GM23338 (cell line): ENCODE measurements at regions not wholly inside any gene's neighbourhood (a gene's known extent, or its start where the extent isn't known, plus 50 kb on each side); places are given as distances from the start of the nearest gene placed in this dataset.

Experiments
- ATAC-seq: fragments of 200-7000 bp; cut with Tn5 transposase; 3 replicates; pipeline ENCODE4 v1.9.1; 2020
- DNase-seq: peaks from one replicate; pipeline ENCODE4 v3.0.0-alpha.2; 2015; ENCODE audit warnings: low spot score
- H2AFZ ChIP-seq: fragments of 200-600 bp; sonication (generic); 2 replicates; pipeline ENCODE4 v1.8.0; 2016; ENCODE audit warnings: antibody characterized with exemption, mild to moderate bottlenecking, moderate library complexity
- H3F3A ChIP-seq: fragments of 200-600 bp; sonication (generic); replicated peaks from 2 replicates; pipeline ENCODE4 v1.8.0; 2017; ENCODE audit warnings: antibody characterized with exemption, mixed run types, low read depth
- H3K27ac ChIP-seq: fragments of 200-600 bp; sonication (generic); 2 replicates; pipeline ENCODE4 v1.6.1; 2016; ENCODE audit warnings: low read depth
- H3K27me3 ChIP-seq: fragments of 200-600 bp; sonication (generic); 2 replicates; pipeline ENCODE4 v1.8.0; 2016; ENCODE audit warnings: mild to moderate bottlenecking, mixed run types, moderate library complexity; ENCODE audit not compliant: insufficient read depth
- H3K36me3 ChIP-seq: fragments of 200-600 bp; sonication (generic); 2 replicates; pipeline ENCODE4 v1.8.0; 2016; ENCODE audit warnings: mild to moderate bottlenecking; ENCODE audit not compliant: insufficient read depth
- H3K4me1 ChIP-seq: fragments of 200-600 bp; sonication (generic); 2 replicates; pipeline ENCODE4 v1.8.0; 2016; ENCODE audit warnings: mild to moderate bottlenecking, moderate library complexity; ENCODE audit not compliant: insufficient read depth
- H3K4me2 ChIP-seq: fragments of 200-600 bp; sonication (generic); 2 replicates; pipeline ENCODE4 v1.7.1; 2017; ENCODE audit warnings: mixed run types
- H3K4me3 ChIP-seq: fragments of 200-600 bp; sonication (generic); 2 replicates; pipeline ENCODE4 v1.6.1; 2016; ENCODE audit warnings: mixed run types
- H3K79me2 ChIP-seq: fragments of 200-600 bp; sonication (generic); replicated peaks from 2 replicates; pipeline ENCODE4 v1.8.0; 2017; ENCODE audit warnings: mild to moderate bottlenecking; ENCODE audit not compliant: insufficient read depth
- H3K9me2 ChIP-seq: fragments of 200-600 bp; sonication (generic); 2 replicates; pipeline ENCODE4 v1.8.0; 2017; ENCODE audit not compliant: insufficient read depth
- H4K20me1 ChIP-seq: fragments of 200-600 bp; sonication (generic); replicated peaks from 2 replicates; pipeline ENCODE4 v1.8.0; 2017; ENCODE audit warnings: mild to moderate bottlenecking; ENCODE audit not compliant: insufficient read depth
- H3K27ac Mint-ChIP-seq: 2 replicates; pipeline ENCODE4 v1.8.0; 2020; ENCODE audit warnings: inconsistent platforms, mild to moderate bottlenecking, moderate library complexity, mixed read lengths
- H3K27me3 Mint-ChIP-seq: 3 replicates; pipeline ENCODE4 v1.8.0; 2022; ENCODE audit warnings: low read depth, mild to moderate bottlenecking, moderate library complexity, mixed read lengths, inconsistent platforms; ENCODE audit not compliant: insufficient read depth, poor library complexity
- H3K36me3 Mint-ChIP-seq: 3 replicates; pipeline ENCODE4 v1.8.0; 2021; ENCODE audit warnings: low read depth, mild to moderate bottlenecking, inconsistent platforms, moderate library complexity, mixed read lengths
- H3K4me1 Mint-ChIP-seq: 3 replicates; pipeline ENCODE4 v1.8.0; 2020; ENCODE audit warnings: mild to moderate bottlenecking, inconsistent platforms, mixed read lengths
- H3K4me3 Mint-ChIP-seq: 3 replicates; pipeline ENCODE4 v1.8.0; 2021; ENCODE audit warnings: moderate library complexity, mild to moderate bottlenecking, inconsistent platforms, mixed read lengths
- H3K9me3 Mint-ChIP-seq: 3 replicates; pipeline ENCODE4 v1.8.0; 2020; ENCODE audit warnings: moderate library complexity, mild to moderate bottlenecking, inconsistent platforms, mixed read lengths
- CREB1 ChIP-seq: fragments of 250-450 bp; sonication (Bioruptor Pico); IDR thresholded peaks from 2 replicates; pipeline ENCODE4 v1.5.0; 2020; ENCODE audit warnings: low read depth, mild to moderate bottlenecking, moderate library complexity
- EZH2 ChIP-seq: fragments of 200-600 bp; sonication (generic); IDR thresholded peaks from one replicate; pipeline ENCODE4 v1.8.0; 2017; ENCODE audit warnings: antibody characterized with exemption, mild to moderate bottlenecking, low read depth; ENCODE audit not compliant: unreplicated experiment
- JUNB ChIP-seq: IDR thresholded peaks from one replicate; pipeline ENCODE4 v1.6.1; 2016; ENCODE audit warnings: antibody characterized with exemption; ENCODE audit not compliant: unreplicated experiment
- NANOG ChIP-seq: IDR thresholded peaks from 2 replicates; pipeline ENCODE4 v1.6.1; 2016; ENCODE audit warnings: antibody characterized with exemption, borderline replicate concordance
- POLR2AphosphoS5 ChIP-seq: IDR thresholded peaks from 2 replicates; pipeline ENCODE4 v1.6.1; 2016; ENCODE audit warnings: antibody characterized with exemption, low read depth
- STAT1 ChIP-seq: IDR thresholded peaks from one replicate; pipeline ENCODE4 v1.6.1; 2016; ENCODE audit warnings: antibody characterized with exemption; ENCODE audit not compliant: unreplicated experiment
- ZNF331 ChIP-seq: fragments of 250-450 bp; sonication (Bioruptor Pico); IDR thresholded peaks from 2 replicates; pipeline ENCODE4 v1.5.0; 2020; ENCODE audit warnings: low read depth, mild to moderate bottlenecking, moderate library complexity
- TF ChIP-seq, protein P1 (sequence below): IDR thresholded peaks from 2 replicates; pipeline ENCODE4 v1.6.1; 2016; ENCODE audit warnings: antibody characterized with exemption
- TF ChIP-seq, protein P2 (sequence below): fragments of 250-450 bp; sonication (Bioruptor Pico); IDR thresholded peaks from 2 replicates; pipeline ENCODE4 v1.5.0; 2020; ENCODE audit warnings: mild to moderate bottlenecking, moderate library complexity
- TF ChIP-seq, protein P3 (sequence below), 2 experiments: fragments of 200-600 bp in 1 of 2; sonication (generic) in 1 of 2; conservative IDR thresholded peaks; 2 replicates each; pipeline versions ENCODE4 v1.5.1 to v1.6.1; 2016 to 2017; ENCODE audit warnings: antibody characterized with exemption in 2 of 2, low read depth in 2 of 2, mild to moderate bottlenecking in 2 of 2, moderate library complexity in 1 of 2

DNA sequence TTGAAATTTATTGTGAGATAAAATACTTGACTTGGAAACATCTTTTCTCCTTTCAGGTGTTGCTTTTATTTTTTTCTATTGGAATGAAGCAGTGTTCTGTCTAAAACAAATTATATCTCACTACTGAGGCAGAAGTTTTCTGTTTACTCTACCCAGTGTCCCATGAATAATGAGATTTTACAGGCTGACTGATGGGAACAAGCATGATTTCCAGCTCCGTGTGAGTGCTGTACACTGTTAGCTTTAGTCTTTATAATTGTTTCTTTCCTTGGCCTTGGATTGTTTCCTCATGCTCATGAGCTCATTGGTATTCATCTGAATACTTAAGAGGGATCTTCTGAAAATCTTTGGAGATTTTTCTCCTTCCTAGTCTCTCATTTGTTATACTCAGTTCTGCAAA is 2049.5 kb upstream of the PRR20A start:
- H3K4me3 Mint-ChIP-seq, result no peak overlapping the region

DNA sequence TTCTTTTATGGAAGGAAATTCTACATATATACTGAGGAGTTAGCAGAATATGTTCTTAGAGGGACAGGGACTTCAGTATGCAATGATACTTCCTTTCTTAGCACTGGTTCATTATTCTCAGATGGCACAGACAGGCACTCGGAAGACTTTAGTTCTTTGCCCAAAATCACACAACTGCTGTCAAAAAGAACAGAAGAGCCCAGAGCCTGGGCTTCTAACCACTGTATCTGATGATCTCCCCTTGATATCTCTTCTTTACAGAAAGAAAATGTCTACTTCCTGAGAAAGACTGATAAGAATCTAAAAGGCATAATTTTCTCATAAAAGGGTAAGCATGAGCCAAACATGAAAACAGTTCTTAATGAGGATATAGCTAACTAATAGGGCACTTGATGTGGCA is 2034.2 kb upstream of the PRR20A start:
- Mint-ChIP-seq H3K4me1 (no peaks in the 10 kb centered on the region), H3K27ac (no peak overlapping the region), H3K36me3 (no peaks in the 10 kb centered on the region), H3K4me3 (no peak overlapping the region), H3K27me3 (no peaks in the 10 kb centered on the region), H3K9me3 (no peaks in the 10 kb centered on the region)
- H3K79me2 ChIP-seq, result no peaks in the 10 kb centered on the region
- H3K9me2 ChIP-seq, result no peaks in the 10 kb centered on the region; the same call in 1 of the 2 replicates
- no peak overlapping the region for H3K4me3 ChIP-seq
- H4K20me1 ChIP-seq, result no peaks in the 10 kb centered on the region
- no peaks in the 10 kb centered on the region for H3F3A ChIP-seq
- no peaks in the 10 kb centered on the region for H3K36me3 ChIP-seq
- H2AFZ ChIP-seq, result peak overlapping the region; percentile 40; the same call in 1 of the 2 replicates
- no peak overlapping the region for H3K4me2 ChIP-seq
- DNase-seq (no peak), ATAC-seq (no peak)
- H3K27ac ChIP-seq, result no peak overlapping the region
- H3K4me1 ChIP-seq, result no peaks in the 10 kb centered on the region
- no peaks in the 10 kb centered on the region for H3K27me3 ChIP-seq
- TF ChIP-seq POLR2AphosphoS5, result no peak
- TF ChIP-seq, protein P1, sequence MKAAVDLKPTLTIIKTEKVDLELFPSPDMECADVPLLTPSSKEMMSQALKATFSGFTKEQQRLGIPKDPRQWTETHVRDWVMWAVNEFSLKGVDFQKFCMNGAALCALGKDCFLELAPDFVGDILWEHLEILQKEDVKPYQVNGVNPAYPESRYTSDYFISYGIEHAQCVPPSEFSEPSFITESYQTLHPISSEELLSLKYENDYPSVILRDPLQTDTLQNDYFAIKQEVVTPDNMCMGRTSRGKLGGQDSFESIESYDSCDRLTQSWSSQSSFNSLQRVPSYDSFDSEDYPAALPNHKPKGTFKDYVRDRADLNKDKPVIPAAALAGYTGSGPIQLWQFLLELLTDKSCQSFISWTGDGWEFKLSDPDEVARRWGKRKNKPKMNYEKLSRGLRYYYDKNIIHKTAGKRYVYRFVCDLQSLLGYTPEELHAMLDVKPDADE, result no peak
- no peak for TF ChIP-seq STAT1
- TF ChIP-seq ZNF331 (CRISPR knock-in tag), result no peak
- TF ChIP-seq, protein P2, sequence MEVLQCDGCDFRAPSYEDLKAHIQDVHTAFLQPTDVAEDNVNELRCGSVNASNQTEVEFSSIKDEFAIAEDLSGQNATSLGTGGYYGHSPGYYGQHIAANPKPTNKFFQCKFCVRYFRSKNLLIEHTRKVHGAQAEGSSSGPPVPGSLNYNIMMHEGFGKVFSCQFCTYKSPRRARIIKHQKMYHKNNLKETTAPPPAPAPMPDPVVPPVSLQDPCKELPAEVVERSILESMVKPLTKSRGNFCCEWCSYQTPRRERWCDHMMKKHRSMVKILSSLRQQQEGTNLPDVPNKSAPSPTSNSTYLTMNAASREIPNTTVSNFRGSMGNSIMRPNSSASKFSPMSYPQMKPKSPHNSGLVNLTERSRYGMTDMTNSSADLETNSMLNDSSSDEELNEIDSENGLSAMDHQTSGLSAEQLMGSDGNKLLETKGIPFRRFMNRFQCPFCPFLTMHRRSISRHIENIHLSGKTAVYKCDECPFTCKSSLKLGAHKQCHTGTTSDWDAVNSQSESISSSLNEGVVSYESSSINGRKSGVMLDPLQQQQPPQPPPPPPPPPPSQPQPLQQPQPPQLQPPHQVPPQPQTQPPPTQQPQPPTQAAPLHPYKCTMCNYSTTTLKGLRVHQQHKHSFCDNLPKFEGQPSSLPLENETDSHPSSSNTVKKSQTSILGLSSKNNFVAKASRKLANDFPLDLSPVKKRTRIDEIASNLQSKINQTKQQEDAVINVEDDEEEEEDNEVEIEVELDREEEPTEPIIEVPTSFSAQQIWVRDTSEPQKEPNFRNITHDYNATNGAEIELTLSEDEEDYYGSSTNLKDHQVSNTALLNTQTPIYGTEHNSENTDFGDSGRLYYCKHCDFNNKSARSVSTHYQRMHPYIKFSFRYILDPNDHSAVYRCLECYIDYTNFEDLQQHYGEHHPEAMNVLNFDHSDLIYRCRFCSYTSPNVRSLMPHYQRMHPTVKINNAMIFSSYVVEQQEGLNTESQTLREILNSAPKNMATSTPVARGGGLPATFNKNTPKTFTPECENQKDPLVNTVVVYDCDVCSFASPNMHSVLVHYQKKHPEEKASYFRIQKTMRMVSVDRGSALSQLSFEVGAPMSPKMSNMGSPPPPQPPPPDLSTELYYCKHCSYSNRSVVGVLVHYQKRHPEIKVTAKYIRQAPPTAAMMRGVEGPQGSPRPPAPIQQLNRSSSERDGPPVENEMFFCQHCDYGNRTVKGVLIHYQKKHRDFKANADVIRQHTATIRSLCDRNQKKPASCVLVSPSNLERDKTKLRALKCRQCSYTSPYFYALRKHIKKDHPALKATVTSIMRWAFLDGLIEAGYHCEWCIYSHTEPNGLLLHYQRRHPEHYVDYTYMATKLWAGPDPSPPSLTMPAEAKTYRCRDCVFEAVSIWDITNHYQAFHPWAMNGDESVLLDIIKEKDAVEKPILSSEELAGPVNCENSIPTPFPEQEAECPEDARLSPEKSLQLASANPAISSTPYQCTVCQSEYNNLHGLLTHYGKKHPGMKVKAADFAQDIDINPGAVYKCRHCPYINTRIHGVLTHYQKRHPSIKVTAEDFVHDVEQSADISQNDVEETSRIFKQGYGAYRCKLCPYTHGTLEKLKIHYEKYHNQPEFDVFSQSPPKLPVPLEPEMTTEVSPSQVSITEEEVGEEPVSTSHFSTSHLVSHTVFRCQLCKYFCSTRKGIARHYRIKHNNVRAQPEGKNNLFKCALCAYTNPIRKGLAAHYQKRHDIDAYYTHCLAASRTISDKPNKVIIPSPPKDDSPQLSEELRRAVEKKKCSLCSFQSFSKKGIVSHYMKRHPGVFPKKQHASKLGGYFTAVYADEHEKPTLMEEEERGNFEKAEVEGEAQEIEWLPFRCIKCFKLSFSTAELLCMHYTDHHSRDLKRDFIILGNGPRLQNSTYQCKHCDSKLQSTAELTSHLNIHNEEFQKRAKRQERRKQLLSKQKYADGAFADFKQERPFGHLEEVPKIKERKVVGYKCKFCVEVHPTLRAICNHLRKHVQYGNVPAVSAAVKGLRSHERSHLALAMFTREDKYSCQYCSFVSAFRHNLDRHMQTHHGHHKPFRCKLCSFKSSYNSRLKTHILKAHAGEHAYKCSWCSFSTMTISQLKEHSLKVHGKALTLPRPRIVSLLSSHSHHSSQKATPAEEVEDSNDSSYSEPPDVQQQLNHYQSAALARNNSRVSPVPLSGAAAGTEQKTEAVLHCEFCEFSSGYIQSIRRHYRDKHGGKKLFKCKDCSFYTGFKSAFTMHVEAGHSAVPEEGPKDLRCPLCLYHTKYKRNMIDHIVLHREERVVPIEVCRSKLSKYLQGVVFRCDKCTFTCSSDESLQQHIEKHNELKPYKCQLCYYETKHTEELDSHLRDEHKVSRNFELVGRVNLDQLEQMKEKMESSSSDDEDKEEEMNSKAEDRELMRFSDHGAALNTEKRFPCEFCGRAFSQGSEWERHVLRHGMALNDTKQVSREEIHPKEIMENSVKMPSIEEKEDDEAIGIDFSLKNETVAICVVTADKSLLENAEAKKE, result no peak
- TF ChIP-seq CREB1 (CRISPR knock-in tag), result no peak
- TF ChIP-seq EZH2, result no peak
- TF ChIP-seq, protein P3, sequence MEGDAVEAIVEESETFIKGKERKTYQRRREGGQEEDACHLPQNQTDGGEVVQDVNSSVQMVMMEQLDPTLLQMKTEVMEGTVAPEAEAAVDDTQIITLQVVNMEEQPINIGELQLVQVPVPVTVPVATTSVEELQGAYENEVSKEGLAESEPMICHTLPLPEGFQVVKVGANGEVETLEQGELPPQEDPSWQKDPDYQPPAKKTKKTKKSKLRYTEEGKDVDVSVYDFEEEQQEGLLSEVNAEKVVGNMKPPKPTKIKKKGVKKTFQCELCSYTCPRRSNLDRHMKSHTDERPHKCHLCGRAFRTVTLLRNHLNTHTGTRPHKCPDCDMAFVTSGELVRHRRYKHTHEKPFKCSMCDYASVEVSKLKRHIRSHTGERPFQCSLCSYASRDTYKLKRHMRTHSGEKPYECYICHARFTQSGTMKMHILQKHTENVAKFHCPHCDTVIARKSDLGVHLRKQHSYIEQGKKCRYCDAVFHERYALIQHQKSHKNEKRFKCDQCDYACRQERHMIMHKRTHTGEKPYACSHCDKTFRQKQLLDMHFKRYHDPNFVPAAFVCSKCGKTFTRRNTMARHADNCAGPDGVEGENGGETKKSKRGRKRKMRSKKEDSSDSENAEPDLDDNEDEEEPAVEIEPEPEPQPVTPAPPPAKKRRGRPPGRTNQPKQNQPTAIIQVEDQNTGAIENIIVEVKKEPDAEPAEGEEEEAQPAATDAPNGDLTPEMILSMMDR (conservative IDR thresholded peaks at IDR 0.05; ENCODE audit: low read depth in 2 of 2), result no peak
- no peak for TF ChIP-seq NANOG
- no peak for TF ChIP-seq JUNB

More for the DNA sequence above, 2049.5 kb upstream of the PRR20A start:
- no peak for TF ChIP-seq CREB1 (CRISPR knock-in tag)
- H3K4me3 ChIP-seq, result no peak overlapping the region
- no peaks in the 10 kb centered on the region for H3K9me3 Mint-ChIP-seq
- no peak for ATAC-seq
- no peaks in the 10 kb centered on the region for H4K20me1 ChIP-seq
- H3K4me1 Mint-ChIP-seq, result peaks cover 16% of the 10 kb centered on the region
- no peaks in the 10 kb centered on the region for H3K9me2 ChIP-seq
- DNase-seq, result no peak
- H3K36me3 ChIP-seq, result no peaks in the 10 kb centered on the region
- H3K4me1 ChIP-seq, result peaks cover 13% of the 10 kb centered on the region
- H3K27ac ChIP-seq, result no peak overlapping the region
- no peak overlapping the region for H3K4me2 ChIP-seq
- no peaks in the 10 kb centered on the region for H3K27me3 ChIP-seq
- peaks cover 2% of the 10 kb centered on the region; the same call in 1 of the 3 replicates for H3K36me3 Mint-ChIP-seq
- peak overlapping the region; percentile 45; the same call in 1 of the 2 replicates for H2AFZ ChIP-seq
- 0 out of 2 replicates have a peak overlapping the region, but pooled peaks have one; percentile 31 for H3K27ac Mint-ChIP-seq
- no peaks in the 10 kb centered on the region for H3K79me2 ChIP-seq
- no peaks in the 10 kb centered on the region for H3K27me3 Mint-ChIP-seq
- no peaks in the 10 kb centered on the region; the same call in 1 of the 2 replicates for H3F3A ChIP-seq
